RWPE1 (cell line): ENCODE measurements at regions not wholly inside any gene's neighbourhood (a gene's known extent, or its start where the extent isn't known, plus 50 kb on each side); places are given as distances from the start of the nearest gene placed in this dataset.
A peak's percentile ranks its signal among the peaks of the same experiment; 100 is the strongest.

ENCODE experiments used
- CTCF ChIA-PET: fragments of 350-600 bp; sonication (Branson Sonifier 250); formaldehyde crosslinking; extraction: SDS; loops from one replicate; lab custom pipeline; 2021; lab: Yijun Ruan, JAX
- POLR2A ChIA-PET: fragments of 400-600 bp; formaldehyde crosslinking; extraction: SDS; loops from one replicate; lab custom pipeline; 2020; ENCODE audit warnings: antibody characterized with exemption; ENCODE audit not compliant: low non-redundant PET; lab: Yijun Ruan, JAX
- DNase-seq: peaks from one replicate; pipeline ENCODE4 v3.0.0; 2012; ENCODE audit warnings: low spot score
- H3K27ac ChIP-seq: fragments of 450-650 bp; 2 replicates; pipeline ENCODE4 v1.5.1; 2017
- CTCF ChIP-seq: fragments of 450-650 bp; conservative IDR thresholded peaks from 2 replicates; pipeline ENCODE4 v1.5.1; 2017; ENCODE audit warnings: low read depth, mild to moderate bottlenecking

GRCh38 chr2:6168485-6168884 lies 476.3 kb downstream of the SOX11 start:
- POLR2A ChIA-PET: no interaction called here
- CTCF ChIA-PET: no interaction called here

GRCh38 chr2:6171294-6171693 lies 479.1 kb downstream of the SOX11 start:
- ChIA-PET CTCF (no interaction called here), POLR2A (no interaction called here)
- no peak overlapping the region for H3K27ac ChIP-seq
- no peak for TF ChIP-seq CTCF
- no peak for DNase-seq

More at GRCh38 chr2:6168485-6168884, 476.3 kb downstream of the SOX11 start:
- DNase-seq: no peak
- no peak overlapping the region for H3K27ac ChIP-seq
- TF ChIP-seq CTCF: no peak

DNA sequence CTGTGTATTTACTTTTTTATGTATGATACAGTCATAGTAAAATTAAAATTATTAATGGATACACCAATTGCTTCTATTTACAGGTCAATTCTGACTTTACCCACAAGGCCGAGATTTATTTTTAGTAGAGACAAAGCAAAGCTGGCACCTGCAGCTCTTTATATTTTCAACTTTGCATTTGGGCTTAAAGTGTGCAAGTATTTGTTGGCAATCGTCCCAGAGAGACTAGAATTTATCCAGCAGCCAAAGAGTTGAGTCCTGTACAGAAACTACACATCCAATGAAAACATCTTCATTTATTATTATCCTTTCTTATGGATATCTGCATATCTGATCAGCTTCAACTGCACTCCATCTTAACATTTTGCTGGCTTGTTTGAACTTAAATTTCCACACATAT lies 485.6 kb downstream of the SOX11 start:
- H3K27ac ChIP-seq: no peak overlapping the region
- POLR2A ChIA-PET: no interaction called here
- CTCF ChIA-PET: interaction anchor here (0.8 kb wide), 1 partner anchor 77 kb away, joined by 3 read pairs; no protein-coding TSS in a partner anchor
- TF ChIP-seq CTCF: no peak
- no peak for DNase-seq

GRCh38 chr2:6181525-6181924 lies 489.3 kb downstream of the SOX11 start:
- CTCF ChIA-PET: interaction anchor here (0.7 kb wide), 1 partner anchor 134 kb away, joined by 5 read pairs; no protein-coding TSS in a partner anchor

DNA sequence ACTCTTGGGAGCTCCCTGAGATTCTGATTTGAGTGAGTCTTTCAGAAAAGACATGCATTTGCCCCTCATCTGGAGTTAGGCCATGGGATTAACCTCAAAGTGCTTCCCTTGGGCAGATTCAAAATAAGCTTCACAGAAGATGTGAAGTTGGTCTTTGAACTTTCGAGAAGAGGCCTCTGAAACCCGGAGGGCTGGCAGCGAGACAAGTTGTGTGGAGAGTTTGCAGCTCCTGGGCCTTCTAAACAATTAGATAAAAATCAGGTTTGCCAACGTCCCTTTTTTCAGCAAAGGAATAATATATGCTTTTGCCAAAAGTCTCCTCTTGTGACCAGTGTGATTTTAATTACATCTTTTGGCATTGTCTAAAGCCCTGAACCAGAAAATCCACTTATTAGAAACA lies 489.7 kb downstream of the SOX11 start:
- ChIA-PET POLR2A (no interaction called here), CTCF (interaction anchor here (0.6 to 0.7 kb wide), 2 partner anchors 133 to 224 kb away, joined by 3 to 5 read pairs; no protein-coding TSS in a partner anchor)
- DNase-seq: no peak
- no peak overlapping the region for H3K27ac ChIP-seq
- no peak for TF ChIP-seq CTCF

More at GRCh38 chr2:6181525-6181924, 489.3 kb downstream of the SOX11 start:
- no peak overlapping the region for H3K27ac ChIP-seq
- POLR2A ChIA-PET: no interaction called here
- TF ChIP-seq CTCF: no peak
- peak; percentile 2 for DNase-seq

DNA sequence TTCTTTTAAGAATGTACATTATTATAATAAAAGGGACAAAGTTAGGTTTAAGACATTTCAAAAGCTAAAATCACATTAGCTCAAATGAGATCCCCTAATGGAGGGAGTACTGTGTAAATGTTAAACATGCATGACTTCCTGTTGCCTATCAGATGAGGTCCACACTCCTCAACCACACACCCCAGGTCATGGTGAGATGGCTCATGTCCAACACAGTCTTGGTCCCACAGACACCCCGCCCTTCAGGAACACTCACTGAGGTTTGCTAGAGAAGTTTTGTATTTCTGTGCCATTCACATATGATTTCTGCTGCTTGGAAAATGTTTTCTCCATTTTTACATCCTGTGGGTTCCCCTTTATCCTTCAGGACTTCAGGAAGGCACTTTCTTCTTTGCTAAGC lies 491.0 kb downstream of the SOX11 start:
- no peak for TF ChIP-seq CTCF
- no peak overlapping the region for H3K27ac ChIP-seq
- POLR2A ChIA-PET: no interaction called here
- no peak for DNase-seq
- CTCF ChIA-PET: no interaction called here
